Cardiac muscle cell (in vitro differentiated cells and primary cell): ENCODE measurements at regions not wholly inside any gene's neighbourhood (a gene's known extent, or its start where the extent isn't known, plus 50 kb on each side); places are given as distances from the start of the nearest gene placed in this dataset.

Experiments used
- DNase-seq, 2 donors: peaks; one replicate each; pipeline versions ENCODE4 v3.0.0 to v3.0.0-alpha.2; 2010 to 2017; ENCODE audit warnings: low read depth in 1 of 2, low spot score in 1 of 2
- H3K27ac ChIP-seq: fragments of 200-600 bp; sonication (generic); 2 replicates; pipeline ENCODE4 v1.5.1; 2016
- H3K27me3 ChIP-seq: fragments of 200-600 bp; sonication (generic); 2 replicates; pipeline ENCODE4 v1.6.0; 2016; ENCODE audit warnings: control low read depth
- H3K36me3 ChIP-seq: fragments of 200-600 bp; sonication (generic); 2 replicates; pipeline ENCODE4 v1.5.1; 2016; ENCODE audit warnings: control low read depth
- H3K4me1 ChIP-seq: fragments of 200-600 bp; sonication (generic); 2 replicates; pipeline ENCODE4 v1.8.1; 2017; ENCODE audit warnings: low read depth, mild to moderate bottlenecking, mixed run types
- H3K4me3 ChIP-seq: fragments of 200-600 bp; sonication (generic); 2 replicates; pipeline ENCODE4 v1.5.1; 2016; ENCODE audit warnings: mild to moderate bottlenecking
- H3K9me3 ChIP-seq: fragments of 200-600 bp; sonication (generic); 2 replicates; pipeline ENCODE4 v1.5.1; 2017; ENCODE audit warnings: low read depth, mild to moderate bottlenecking, control low read depth
- TF ChIP-seq, protein P1 (sequence below): IDR thresholded peaks from 2 replicates; pipeline ENCODE4 v1.5.1; 2012; ENCODE audit warnings: low read depth, mild to moderate bottlenecking, low read length

DNA sequence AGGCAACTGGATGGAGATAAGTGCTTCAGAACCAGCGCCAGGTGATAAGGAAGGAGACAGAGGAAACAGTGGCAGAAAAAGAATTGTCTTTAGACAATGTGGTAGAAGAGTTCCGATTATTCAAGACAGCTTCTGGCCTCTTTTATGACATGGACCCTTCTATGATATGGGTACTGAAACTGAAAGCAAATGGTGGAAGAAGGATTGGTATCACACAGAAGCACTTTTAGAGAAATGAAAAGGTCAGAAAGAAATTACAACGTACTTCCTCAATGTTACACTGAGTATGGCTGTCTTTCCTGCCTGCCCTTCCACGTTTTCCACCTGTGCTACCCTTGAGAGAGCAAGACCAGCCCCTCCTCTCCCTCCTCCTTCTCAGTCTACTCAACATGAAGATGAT lies 959.3 kb downstream of the DNAH5 start:
- H3K4me3 ChIP-seq: no peak overlapping the region
- TF ChIP-seq, protein P1, sequence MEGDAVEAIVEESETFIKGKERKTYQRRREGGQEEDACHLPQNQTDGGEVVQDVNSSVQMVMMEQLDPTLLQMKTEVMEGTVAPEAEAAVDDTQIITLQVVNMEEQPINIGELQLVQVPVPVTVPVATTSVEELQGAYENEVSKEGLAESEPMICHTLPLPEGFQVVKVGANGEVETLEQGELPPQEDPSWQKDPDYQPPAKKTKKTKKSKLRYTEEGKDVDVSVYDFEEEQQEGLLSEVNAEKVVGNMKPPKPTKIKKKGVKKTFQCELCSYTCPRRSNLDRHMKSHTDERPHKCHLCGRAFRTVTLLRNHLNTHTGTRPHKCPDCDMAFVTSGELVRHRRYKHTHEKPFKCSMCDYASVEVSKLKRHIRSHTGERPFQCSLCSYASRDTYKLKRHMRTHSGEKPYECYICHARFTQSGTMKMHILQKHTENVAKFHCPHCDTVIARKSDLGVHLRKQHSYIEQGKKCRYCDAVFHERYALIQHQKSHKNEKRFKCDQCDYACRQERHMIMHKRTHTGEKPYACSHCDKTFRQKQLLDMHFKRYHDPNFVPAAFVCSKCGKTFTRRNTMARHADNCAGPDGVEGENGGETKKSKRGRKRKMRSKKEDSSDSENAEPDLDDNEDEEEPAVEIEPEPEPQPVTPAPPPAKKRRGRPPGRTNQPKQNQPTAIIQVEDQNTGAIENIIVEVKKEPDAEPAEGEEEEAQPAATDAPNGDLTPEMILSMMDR: no peak
- no peaks in the 10 kb centered on the region for H3K9me3 ChIP-seq
- DNase-seq: no peak
- no peaks in the 10 kb centered on the region for H3K36me3 ChIP-seq
- no peaks in the 10 kb centered on the region for H3K27me3 ChIP-seq
- no peaks in the 10 kb centered on the region for H3K4me1 ChIP-seq
- no peak overlapping the region for H3K27ac ChIP-seq

GRCh38 chr5:12974856-12975255 lies 969.6 kb downstream of the DNAH5 start:
- Histone ChIP-seq H3K4me3 (no peak overlapping the region), H3K27ac (no peak overlapping the region), H3K36me3 (no peaks in the 10 kb centered on the region), H3K4me1 (no peaks in the 10 kb centered on the region), H3K27me3 (no peaks in the 10 kb centered on the region), H3K9me3 (no peaks in the 10 kb centered on the region)
- TF ChIP-seq, protein P1: no peak
- no peak for DNase-seq

GRCh38 chr5:12965804-12966203 lies 978.7 kb downstream of the DNAH5 start:
- H3K27me3 ChIP-seq: no peaks in the 10 kb centered on the region
- no peaks in the 10 kb centered on the region for H3K36me3 ChIP-seq
- no peaks in the 10 kb centered on the region for H3K4me1 ChIP-seq
- no peak overlapping the region for H3K4me3 ChIP-seq
- no peak for DNase-seq
- TF ChIP-seq, protein P1: no peak
- H3K9me3 ChIP-seq: no peaks in the 10 kb centered on the region
- no peak overlapping the region for H3K27ac ChIP-seq

GRCh38 chr5:12959713-12960112 lies 984.8 kb downstream of the DNAH5 start:
- no peak overlapping the region for H3K27ac ChIP-seq
- H3K27me3 ChIP-seq: no peaks in the 10 kb centered on the region
- TF ChIP-seq, protein P1: no peak
- no peak for DNase-seq
- no peaks in the 10 kb centered on the region for H3K4me1 ChIP-seq
- no peak overlapping the region for H3K4me3 ChIP-seq
- H3K9me3 ChIP-seq: no peaks in the 10 kb centered on the region
- H3K36me3 ChIP-seq: no peaks in the 10 kb centered on the region

- no peaks in the 10 kb centered on the region for H3K9me3 ChIP-seq
- TF ChIP-seq, protein P1: no peak
These were observed 992.1 kb downstream of the DNAH5 start for GRCh38 chr5:12952409-12952808.

GRCh38 chr5:12951846-12952245 lies 992.6 kb downstream of the DNAH5 start:
- Histone ChIP-seq H3K4me1 (no peaks in the 10 kb centered on the region), H3K27me3 (no peaks in the 10 kb centered on the region), H3K4me3 (no peak overlapping the region), H3K27ac (no peak overlapping the region), H3K9me3 (no peaks in the 10 kb centered on the region), H3K36me3 (no peaks in the 10 kb centered on the region)
- DNase-seq: no peak
- TF ChIP-seq, protein P1: no peak

More at GRCh38 chr5:12952409-12952808, 992.1 kb downstream of the DNAH5 start:
- no peaks in the 10 kb centered on the region for H3K4me1 ChIP-seq
- H3K27ac ChIP-seq: no peak overlapping the region
- H3K27me3 ChIP-seq: no peaks in the 10 kb centered on the region
- no peak for DNase-seq
- H3K4me3 ChIP-seq: no peak overlapping the region
- no peaks in the 10 kb centered on the region for H3K36me3 ChIP-seq
